ENCODE measurements at regions not wholly inside any gene's neighbourhood (a gene's known extent, or its start where the extent isn't known, plus 50 kb on each side); places are given as distances from the start of the nearest gene placed in this dataset.

- TF ChIP-seq CTCF (IDR thresholded peaks at IDR 0.05; ENCODE audit: borderline replicate concordance, extremely low read depth, low read length, poor library complexity, severe bottlenecking) (no peak), EZH2 (IDR thresholded peaks at IDR 0.05; ENCODE audit: borderline replicate concordance, low read depth, low read length, severe bottlenecking) (no peak)
These were observed 236.6 kb upstream of the ZNF32 start for GRCh38 chr10:43885252-43885651.
